Hematopoietic multipotent progenitor cell treated with erythropoietin and hydrocortisone succinate and interleukin-3 and kit ligand, for 17 days (in vitro differentiated cells): ENCODE measurements at regions not wholly inside any gene's neighbourhood (a gene's known extent, or its start where the extent isn't known, plus 50 kb on each side); places are given as distances from the start of the nearest gene placed in this dataset.
"Not testable (repeated sequence)": the region's sequence is repeated elsewhere in the genome, so short reads cannot be mapped to it uniquely, and the experiment has no call there.

Experiments
- DNase-seq: peaks from one replicate; pipeline ENCODE4 v3.0.0-alpha.2; 2015; ENCODE audit warnings: low spot score

- no peak for DNase-seq
These were observed 70.5 kb upstream of the ZNF217 start for GRCh38 chr20:53664121-53664520.

GRCh38 chr20:53663521-53663920 is 69.9 kb upstream of the ZNF217 start:
- DNase-seq, result not testable (repeated sequence)

DNA sequence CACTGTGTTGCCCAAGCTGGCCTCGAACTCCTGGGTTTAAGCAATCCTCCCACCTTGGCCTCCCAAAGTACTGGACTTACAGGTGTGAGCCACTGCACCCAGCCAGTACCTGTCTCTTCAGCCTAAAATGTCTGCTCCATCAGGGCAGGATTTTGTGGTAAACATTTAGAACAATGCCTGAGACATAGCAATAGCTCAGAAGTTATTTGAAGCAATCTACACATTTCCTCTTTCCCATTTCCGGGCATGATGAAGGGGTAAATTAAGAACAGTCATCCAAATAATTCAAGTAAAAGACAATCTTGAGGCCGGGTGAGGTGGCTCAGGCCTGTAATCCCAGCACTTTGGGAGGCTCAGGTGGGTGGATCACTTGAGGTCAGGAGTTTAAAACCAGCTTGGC is 69.0 kb upstream of the ZNF217 start:
- DNase-seq, result no peak

- no peak for DNase-seq
These were observed 67.3 kb upstream of the ZNF217 start for GRCh38 chr20:53660947-53661381.

DNA sequence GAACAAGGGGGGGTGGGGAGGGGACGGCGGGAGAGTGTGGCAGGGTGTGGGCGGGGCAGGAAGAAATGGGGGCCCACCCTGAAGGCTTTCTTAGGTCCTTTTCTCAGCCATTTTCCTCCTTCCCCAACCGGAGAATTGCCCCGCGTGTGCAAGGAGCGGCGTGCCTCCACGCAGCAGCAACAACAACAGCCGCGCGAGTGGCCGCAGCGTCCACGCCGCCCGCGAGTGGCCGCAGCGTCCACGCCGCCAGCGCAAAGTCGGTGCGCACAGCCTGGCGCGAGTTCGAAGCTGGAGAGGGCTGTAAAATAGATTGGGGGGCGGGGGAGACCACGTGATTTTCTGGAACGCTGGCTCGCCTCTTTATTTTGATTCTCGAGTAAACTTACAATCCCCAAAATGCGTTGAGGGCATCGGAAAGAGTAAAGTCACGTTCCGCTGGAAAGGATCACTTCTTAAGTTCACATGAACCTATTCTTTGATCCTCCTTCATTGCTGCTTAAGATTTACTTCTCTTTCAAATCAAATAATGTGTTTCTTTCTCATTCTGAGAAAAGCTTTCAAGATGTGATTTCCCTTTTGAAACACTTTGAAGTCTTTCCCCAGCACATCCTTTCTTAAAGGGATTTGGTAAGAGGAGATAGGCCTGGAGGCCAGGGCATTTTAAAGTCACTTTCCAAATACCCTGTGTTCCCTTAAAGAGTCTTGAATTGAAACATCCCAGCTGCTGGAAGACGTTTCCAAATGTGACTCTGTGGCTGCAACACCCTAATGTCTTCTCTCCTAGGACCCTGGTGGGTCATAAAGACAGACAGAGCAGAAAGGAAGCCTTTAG is 66.7 kb upstream of the ZNF217 start:
- no peak for DNase-seq

- DNase-seq, result no peak
These were observed 65.3 kb upstream of the ZNF217 start for GRCh38 chr20:53658973-53659372.

- DNase-seq, result no peak
These were observed 64.7 kb upstream of the ZNF217 start for GRCh38 chr20:53658322-53658721.

GRCh38 chr20:53657732-53658131 is 64.1 kb upstream of the ZNF217 start:
- DNase-seq, result no peak

- no peak for DNase-seq
These were observed 63.6 kb upstream of the ZNF217 start for GRCh38 chr20:53657279-53657678.

- DNase-seq, result no peak
These were observed 62.9 kb upstream of the ZNF217 start for GRCh38 chr20:53656293-53657202.

GRCh38 chr20:53655625-53656292 is 62.1 kb upstream of the ZNF217 start:
- no peak for DNase-seq

GRCh38 chr20:53654932-53655624 is 61.4 kb upstream of the ZNF217 start:
- DNase-seq, result peak; percentile 36

GRCh38 chr20:53654521-53654920 is 60.9 kb upstream of the ZNF217 start:
- not testable (repeated sequence) for DNase-seq

- DNase-seq, result no peak
These were observed 59.3 kb upstream of the ZNF217 start for GRCh38 chr20:53652859-53653517.

DNA sequence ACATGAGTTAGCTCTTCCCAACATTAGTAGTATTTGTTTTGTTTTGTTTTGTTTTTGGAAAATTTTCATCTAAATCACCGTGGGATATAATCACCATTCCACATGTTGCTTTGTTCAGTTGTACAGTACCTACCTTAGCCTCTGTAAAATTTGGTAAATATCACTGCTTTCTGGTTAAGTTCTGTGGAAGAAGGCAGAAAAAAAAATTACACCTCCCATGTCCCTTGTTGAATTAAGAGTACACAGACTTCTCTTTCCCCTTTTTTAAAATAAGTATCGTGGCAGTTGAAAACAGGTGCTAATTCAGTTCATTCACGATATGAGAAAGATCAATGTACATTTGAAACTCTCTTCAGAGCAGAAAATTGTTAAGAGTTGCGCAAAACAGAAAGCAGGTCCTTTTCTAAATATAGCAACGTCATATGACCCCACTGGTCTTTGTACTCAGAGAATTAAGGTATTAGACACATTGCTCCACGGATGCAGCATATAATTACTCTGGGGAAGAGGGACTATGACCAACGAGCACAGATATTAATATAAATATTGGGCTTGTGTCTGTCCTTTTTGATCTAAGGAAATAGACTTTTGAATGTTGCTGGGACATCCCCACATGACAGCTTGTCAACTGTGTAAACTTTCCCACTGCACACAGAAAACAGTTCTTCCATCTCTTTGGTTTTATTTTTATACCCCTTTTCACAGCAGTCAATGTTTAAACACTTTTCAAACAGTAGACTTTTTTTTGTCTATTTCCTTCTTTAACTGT is 58.6 kb upstream of the ZNF217 start:
- peak; percentile 39 for DNase-seq

DNA sequence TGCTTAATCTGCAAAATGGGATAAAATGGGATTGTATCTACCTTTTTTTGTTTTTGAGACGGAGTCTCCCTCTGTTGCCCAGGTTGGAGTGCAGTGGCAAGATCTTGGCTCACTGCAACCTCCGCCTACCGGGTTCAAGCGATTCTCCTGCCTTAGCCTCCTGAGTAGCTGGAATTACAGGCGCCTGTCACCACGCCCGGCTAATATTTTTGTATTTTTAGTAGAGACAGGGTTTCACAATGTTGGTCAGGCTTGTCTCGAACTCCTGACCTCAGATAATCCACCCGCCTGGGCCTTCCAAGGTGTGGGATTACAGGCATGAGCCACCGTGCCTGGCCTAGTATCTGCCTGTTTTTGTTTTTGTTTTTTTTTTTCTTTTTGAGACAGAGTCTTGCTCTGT is 55.9 kb upstream of the ZNF217 start:
- DNase-seq, result not testable (repeated sequence)

DNA sequence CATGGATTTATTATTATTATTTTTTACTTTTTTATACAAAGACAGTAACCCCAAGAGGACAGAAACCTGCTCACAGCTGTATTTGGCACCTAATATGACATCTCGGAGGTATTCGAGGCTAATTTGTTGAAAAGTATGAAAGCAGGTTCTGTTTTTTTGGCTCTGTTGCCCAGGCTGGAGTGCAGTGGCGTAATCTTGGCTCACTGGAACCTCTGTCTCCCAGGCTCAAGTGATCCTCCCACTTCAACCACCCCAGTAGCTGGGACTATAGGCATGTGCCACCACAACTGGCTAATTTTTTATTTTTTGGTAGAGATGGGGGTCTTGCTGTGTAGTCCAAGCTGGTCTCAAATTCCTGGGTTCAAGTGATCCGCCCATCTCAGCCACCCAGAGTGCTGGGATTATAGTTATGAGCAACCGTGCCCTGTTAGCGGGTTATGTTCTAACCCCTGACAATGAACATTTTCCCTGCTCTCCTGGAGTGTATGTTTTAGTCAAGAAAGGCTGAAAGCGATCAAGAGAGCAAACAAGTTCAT is 53.7 kb upstream of the ZNF217 start:
- DNase-seq, result no peak

DNA sequence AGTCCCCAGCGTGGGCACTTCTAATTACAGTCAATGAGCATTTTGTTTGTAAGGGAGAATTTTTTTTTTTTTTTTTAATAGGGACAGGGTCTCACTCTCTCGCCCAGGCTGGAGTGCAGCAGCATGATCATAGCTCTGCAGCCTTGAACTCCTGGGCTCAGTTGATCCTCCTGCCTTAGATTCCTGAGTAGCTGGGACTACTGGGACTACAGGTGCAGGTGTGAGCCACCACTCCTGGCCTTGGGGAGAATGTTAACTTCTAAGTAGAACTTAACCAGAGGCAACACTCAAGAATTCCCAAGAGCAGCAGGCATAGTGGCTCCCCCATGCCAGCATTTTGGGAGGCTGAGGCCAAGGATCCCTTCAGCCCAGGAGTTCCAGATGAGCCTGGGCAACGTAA is 52.9 kb upstream of the ZNF217 start:
- DNase-seq, result no peak

DNA sequence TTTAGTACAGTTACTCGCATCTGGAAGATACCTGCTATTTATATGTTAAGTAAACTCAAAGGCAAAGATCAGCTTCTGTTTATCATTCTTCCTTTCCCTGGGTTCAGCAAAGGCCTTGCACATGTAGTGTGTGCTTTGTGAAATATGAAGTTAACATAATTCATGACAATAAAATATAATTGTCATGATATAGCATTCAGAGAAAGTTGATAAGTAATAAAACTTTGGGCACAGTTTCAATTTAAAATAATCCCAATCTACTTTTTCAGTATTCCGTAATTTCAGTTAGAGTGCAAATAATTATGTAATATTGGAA is 51.9 kb upstream of the ZNF217 start:
- DNase-seq, result no peak

DNA sequence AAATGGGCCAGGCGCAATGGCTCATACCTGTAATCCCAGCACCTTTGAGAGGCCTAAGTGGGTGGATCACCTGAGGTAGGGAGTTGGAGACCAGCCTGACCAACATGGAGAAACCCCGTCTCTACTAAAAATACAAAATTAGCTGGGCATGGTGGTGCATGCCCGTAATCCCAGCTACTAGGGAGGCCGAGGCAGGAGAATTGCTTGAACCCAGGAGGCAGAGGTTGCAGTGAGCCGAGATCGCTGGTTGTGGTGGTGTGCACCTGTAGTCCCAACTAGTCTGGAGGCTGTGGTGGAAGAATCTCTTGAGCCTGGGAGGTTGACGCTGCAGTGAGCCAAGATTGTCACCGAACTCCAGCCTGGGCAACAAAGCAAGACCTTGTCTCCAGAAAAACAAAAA is 50.5 kb upstream of the ZNF217 start:
- DNase-seq, result not testable (repeated sequence)
